ENCODE measurements at regions not wholly inside any gene's neighbourhood (a gene's known extent, or its start where the extent isn't known, plus 50 kb on each side); places are given as distances from the start of the nearest gene placed in this dataset.

DNA sequence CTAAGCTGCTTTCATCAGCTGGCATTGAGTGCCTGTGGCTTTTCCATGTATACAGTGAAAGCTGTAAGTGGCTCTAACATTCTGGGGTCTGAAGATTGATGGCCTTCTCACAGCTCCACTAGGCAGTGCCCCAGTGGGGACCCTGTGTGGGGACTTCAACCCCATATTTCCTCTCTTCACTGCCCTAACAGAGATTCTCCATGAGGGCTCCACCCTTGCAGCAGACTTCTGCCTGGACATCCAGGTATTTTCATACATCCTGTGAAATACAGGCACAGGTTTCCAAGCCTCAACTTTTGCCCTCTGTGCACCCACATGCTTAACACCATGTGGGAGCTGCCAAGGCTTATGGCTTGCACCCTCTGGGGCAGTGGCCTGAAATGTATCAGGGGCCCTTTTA, 188.2 kb upstream of the SYT4 start:
- TF ChIP-seq FOXJ3 (CRISPR knock-in tag; IDR thresholded peaks at IDR 0.05; ENCODE audit: borderline replicate concordance) (no peak), CTCF (IDR thresholded peaks at IDR 0.05) (no peak), GABPB1 (CRISPR knock-in tag; IDR thresholded peaks at IDR 0.05) (no peak), SP1 (CRISPR knock-in tag; conservative IDR thresholded peaks at IDR 0.05) (no peak), KAT7 (CRISPR knock-in tag; IDR thresholded peaks at IDR 0.05; ENCODE audit: borderline replicate concordance) (no peak), TCF7 (CRISPR knock-in tag; IDR thresholded peaks at IDR 0.05; ENCODE audit: low read depth) (no peak)
